ENCODE measurements at regions not wholly inside any gene's neighbourhood (a gene's known extent, or its start where the extent isn't known, plus 50 kb on each side); places are given as distances from the start of the nearest gene placed in this dataset.
"Not testable (repeated sequence)": the region's sequence is repeated elsewhere in the genome, so short reads cannot be mapped to it uniquely, and the experiment has no call there.

DNA sequence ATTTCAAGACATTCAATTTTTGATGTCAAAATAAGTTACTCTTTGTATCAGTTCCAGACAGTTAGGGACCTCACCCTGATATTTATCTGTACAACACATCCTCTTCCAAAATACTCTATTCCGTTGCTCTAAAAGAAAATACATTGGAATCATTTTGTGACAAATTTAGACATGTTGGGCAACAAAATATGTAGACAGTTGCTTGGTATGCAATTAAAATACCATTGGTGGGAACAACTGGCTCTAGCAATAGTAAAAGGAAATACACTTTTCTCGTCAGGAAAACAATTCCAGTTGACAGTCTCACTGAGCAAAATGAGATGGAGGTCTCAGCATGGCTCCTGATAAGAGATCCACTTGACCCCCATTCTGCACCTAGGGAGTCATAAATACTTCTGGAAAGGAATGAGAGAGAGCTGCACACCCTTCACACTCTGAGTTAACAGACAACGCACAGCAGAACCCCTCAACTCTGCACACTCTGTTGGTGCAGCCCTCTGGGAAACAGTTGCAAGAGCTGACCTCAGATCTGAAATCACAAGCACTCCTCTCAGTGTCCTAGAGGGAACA lies 171.3 kb upstream of the NT5E start:
- DNase-seq: no peak

DNA sequence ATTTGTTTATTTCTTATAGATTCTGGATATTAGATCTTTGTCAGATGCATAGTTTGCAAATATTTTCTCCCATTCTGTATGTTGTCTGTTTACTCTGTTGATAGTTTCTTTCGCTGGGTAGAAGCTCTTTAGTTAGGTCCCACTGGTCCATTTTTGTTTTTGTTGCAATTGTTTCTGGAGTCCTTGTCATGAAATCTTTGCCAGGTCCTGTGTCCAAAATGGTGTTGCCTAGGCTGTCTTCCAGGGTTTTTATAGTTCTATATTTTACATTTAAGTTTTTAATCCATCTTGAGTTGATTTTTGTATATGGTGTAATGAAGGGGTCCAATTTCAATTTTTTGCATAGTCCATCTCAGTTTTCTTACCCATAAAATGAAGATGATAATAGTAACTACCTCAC lies 173.9 kb upstream of the NT5E start:
- DNase-seq: not testable (repeated sequence)

DNA sequence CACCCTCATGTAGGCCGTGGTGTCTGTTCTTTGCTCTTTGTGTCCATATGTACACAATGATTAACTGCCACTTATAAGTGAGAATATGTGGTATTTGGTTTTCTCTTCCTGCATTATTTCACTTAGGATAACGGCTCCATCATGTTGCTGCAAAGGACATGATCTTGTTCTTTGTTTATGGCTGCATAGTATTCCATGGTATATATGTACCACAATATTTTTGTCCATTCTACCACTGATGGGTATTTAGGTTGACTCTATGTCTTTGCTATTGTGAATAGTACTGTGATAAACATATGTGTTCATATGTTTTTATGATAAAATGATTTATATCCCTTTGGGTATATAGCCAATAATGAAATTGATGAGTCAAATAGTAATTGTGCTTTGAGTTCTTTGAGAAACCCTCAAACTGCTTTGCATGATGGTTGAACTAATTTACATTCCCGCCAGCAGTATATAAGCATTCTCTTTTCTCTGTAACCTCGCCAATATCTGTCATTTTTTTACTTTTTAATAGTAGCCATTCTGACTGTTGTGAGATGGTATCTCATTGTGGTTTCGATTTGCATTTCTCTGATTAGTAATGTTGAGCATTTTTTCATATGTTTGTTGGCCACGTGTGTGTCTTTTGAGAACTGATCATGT lies 174.4 kb upstream of the NT5E start:
- DNase-seq: no peak

DNA sequence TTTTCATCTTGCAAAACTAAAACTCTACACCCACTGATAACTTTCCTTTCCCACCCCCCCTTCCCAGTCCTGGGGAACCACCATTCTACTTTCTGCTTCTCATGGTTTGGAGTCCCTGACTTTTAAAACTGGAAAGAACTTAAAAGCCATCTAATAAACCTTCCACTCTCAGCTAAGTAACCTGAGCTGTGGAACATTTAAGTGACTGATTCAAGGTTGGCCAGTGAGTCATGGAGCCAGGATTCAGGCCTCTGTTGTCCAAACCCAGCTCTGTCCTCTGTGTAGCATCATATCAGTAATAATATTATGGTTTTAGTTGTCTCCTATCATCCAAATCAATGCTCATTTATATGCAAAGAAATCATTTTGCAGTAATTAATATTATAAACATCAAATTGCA lies 176.0 kb upstream of the NT5E start:
- no peak for DNase-seq

DNA sequence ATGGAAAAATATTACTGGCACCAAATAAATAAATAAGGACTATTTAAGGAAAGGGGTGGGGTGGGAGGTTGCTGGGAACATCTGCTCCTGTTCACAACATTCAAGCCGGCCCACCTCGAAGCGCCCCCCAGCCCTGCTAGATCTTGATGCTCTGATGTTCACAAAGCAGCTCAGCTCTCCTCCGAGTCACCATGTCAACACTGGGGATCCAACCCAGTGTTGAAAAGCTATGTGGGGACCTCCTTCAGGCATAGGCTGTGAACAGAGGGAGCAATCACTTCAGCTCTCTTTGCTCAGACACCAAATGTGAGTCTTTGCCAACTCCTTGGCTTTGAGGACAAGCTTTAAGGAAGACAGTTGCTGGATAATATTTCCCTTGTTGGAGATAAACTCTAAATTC lies 176.8 kb upstream of the NT5E start:
- no peak for DNase-seq

DNA sequence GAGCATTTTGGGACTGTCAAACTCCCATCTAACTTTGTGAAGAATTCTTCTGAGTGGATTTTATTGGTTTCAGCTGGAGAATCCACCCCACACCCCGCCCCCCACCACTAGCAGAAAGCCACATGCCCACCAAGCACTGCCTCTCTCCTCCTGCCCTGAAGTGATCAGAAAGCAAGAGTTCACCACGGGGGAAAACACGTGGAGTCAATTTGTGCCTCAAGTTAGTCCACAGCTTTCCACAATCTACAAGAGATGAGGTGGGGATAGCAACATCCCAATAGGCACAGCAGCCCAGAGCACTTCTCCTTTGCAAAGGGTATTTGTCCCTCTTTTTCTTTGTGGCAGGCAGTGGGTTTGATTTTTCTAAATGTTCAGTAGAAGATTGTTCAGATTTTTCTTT lies 177.3 kb upstream of the NT5E start:
- no peak for DNase-seq

DNA sequence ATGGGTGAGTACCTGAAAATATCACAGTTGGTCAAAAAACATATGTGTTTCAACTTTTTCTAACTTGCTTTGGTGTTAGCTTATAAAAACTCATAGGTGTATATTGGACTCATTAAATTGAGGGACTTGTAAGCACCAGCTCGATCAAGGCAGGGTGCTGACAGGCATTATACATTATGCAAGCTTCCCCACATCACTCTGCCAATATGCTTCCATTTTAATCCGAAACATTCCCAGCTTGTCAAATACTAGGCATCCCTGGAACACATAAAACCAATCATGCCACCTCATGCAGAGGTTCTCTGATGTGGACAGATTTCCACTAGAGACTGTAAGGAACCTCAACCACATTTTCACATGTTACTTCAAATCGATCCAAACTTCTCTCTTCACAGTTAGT lies 187.3 kb upstream of the NT5E start:
- no peak for DNase-seq

DNA sequence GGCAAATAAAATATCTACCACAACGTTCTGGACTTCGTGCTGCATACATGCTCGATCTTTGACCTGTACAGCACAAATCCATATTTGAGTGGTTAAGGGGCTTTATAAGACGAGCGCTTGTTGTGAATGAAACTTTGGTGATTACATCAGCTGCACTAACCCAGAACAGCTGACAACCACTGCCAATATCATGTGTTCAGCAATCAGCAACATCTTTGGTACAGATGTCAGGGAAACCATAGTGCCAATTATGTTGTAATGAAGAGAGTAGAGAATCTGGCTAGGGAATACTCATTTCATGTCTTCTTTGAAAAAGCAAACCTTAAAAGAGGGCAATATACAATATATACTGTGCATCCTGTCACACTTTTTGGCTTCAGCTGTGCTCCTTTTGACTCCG lies 188.6 kb upstream of the NT5E start:
- no peak for DNase-seq

DNA sequence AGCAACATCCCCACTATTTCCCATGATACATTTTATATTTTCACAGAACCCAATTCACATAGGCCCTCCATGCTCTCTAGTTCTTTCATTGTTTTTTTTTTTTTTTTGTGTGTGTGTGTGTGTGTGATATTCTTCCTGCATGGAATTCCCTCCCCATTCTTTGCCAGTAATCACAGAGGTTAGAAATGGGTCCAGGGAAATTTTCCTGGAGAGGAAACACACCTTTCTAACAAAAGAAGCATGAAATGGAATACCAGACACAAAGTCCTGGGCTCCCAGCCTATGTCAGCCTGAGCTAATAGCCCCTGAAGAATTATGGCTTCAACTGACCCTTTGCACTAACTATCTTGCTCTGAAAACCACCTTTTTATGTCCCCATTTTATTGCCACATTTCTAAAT lies 194.2 kb upstream of the NT5E start:
- DNase-seq: no peak

DNA sequence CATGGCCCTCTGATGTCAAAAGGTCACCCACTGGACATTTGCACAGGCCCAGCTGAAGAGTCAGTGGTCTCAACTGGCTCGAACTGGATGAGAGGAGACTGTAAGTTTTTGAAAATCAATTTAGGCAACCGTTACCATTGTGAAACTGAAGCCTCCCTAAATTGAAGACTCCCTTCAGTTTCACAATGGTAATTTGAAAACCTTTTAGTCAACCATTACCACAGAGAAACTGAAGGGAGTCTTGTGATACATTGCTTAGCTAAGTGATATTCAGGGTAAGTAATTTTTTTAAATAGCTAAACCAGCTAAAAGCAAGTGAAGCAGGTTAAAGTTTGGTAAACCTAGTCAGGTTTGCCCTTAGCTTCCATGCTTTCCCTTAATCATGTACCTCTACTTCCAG lies 197.3 kb upstream of the NT5E start:
- no peak for DNase-seq

DNA sequence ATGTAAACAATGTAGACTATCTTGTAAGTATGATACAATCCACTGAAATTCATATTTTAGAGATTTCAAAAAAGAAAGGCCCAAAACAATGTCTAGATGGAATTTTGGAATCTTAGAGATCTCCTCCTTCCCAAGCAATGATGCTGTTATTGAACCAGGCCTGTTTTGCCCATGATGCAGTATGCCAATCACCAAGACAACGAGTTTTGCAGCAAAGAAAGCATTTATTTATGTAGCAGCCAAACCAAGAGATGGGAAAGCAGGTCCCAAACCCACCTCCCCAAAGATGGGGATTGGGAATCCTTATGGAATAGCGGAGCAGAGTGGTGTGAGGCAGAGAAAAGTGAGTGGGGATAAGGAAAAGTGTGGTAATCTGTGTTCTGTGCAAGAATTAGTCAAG lies 197.8 kb upstream of the NT5E start:
- DNase-seq: no peak

DNA sequence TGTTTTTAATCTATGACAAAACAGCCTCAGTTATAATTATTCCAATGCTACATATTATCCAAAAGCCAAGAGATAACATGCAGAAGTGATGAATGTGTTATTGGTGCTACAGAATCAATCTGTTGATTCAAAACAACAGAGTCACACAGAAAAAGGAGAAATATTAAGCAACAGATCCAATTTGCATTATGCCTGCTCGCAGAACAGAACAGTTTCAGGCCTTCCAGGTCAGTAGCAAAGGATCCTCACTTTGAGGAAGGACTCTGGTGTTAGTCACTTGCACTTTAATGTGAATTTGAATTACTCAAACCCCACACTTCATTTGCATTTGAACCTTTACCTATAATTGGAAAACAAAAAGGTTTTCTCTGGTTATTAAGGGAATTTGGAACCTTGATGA lies 198.6 kb upstream of the NT5E start:
- no peak for DNase-seq

DNA sequence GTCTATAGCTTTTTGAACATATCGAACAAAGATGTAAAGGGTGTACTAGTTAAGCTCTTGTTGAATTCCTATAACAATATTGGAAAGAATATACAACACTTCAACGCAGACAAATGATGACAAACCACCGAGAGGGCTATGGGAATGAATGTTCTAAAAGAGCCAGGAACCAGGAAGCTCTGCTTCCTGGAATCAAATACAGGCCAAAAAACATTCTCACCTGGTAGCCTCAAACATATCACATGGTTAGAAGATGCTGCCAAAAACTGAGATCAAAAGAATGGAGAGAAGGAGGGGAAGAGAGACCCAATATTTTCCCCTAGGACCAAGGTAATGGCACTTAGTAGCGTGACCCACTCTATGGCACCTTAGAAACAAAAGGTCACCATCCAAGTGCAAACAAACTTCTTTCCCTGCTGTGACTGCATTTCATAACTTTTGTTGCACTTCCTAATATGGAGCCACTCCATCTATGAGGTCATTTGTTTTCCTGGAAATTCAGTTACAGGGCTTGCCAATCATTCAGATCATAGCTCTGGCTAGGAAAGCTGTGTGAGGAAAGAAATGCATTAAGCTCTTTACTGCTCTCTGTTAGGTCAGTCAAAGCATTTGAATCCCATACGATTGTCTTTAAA lies 199.2 kb upstream of the NT5E start:
- no peak for DNase-seq

DNA sequence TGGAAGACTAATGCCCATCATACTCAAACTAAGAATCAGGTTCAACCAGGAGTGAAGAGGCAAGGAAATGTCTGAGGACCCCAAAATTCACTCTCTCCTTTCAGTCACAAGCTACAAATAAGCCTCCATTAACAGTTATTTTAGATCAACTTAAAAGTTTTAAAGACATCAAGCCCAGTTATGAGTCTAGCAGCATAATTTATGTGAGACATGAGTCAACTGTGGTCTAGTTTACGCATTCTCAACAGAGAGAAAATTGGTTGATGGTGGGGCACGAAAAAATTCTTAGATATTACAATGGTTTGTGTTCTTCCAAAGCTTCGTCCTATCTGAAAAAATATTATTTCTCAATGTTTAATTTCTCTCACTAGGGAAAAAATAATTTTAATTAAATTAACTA lies 204.9 kb upstream of the NT5E start:
- no peak for DNase-seq

DNA sequence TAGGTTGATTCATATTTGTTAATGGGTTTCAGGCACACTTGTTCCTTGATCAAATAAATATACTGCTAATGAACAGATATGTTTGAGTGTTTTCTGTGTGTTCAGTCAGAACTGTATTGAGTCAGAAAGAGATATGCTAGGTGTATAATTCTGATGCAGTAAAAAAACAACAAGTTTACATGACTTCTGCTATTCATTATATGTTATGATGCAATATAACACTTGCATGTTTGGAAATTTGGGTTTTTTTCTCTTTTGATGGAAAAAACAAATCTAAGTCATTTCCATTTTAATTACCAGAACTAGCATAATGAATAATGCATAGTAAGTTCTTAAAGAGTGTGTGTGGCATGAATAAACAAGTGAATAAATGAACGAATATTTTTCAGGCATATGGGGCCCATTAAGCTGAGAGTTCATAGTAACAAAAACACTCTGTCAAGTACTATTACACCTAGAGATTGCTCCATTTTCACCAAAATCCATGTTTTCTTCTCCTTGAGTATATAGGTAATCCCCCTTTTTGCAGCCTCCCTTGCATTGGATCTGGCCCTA lies 208.3 kb upstream of the NT5E start:
- no peak for DNase-seq

DNA sequence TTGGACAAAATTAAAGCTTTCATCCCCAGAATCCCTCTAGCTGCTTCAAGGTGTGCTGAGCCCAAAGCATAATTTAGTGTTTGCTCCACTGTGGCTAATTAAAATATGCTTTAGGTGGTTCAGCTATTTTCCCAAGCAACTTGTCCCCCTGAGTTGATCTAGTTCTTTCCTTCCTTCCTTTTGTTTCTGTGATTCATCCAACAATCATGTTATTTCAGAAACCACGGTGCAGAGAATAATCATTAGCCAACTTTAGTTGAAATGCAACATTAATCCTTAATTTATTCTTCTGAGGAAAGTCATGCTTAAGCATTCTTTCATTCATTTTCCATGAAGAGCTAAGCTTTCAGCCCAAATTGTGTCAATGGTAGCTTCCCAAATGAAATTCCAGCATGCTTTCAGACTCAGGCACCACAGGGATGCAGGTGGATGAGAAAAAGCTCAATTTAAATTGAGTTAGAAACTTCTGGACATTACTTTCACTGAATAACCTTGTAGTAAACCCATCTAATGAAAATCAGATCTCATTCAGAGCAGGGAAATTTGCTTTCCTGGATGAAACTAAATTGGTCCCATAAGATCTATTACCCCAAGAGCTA lies 209.0 kb upstream of the NT5E start:
- no peak for DNase-seq

DNA sequence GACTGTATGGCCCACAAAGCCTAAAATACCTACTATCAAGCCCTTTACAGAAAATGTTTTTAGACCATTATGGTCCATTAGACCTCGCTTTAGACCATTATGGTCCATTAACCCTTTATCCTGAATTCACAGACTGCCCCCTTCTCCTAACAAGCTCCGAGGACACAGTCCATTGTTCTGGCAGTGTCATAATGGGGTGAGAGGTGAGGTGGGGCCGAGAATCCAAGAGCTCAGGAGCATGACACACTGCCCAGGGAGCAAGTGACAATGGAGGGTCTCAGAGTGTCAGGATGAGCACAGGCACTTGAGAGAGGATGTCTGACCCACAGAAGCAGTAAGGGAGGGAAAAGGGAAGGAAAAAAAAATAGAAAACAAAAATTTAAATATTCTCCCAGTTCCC lies 212.4 kb upstream of the NT5E start:
- no peak for DNase-seq

DNA sequence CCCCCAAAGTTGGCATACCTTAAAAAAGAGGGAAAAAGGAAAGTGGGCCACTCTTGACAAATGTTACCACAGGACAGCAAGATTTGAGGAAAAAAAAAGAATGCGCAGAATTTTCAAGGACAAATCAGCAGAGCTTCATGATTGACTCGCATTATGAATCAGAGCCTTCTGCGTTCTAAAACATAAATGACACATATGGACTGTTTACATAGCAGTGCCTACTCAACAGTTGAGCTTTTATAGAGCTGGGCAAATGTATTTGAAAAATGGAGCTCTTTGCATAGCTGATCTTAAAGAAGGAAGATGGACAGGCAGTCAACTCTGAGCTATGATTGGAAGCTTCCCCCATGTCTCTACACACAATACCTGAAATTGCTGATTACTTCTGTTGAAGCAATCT lies 213.2 kb upstream of the NT5E start:
- DNase-seq: no peak

DNA sequence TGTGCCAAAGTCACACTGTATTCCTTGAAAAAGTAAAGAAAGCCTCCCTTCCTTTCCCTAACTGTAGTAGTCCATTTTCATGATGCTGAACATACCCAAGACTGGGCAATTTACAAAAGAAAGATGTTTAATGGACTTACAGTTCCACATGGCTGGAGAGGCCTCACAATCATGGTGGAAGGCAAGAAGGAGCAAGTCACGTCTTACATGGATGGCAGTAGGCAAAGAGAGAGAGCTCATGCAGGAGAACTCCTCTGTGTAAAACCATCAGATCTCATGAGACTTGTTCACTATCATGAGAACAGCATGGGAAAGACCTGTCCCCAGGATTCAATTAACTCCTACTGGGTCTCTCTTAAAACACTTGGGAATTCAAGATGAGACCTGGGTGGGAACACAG lies 222.5 kb upstream of the NT5E start:
- not testable (repeated sequence) for DNase-seq

DNA sequence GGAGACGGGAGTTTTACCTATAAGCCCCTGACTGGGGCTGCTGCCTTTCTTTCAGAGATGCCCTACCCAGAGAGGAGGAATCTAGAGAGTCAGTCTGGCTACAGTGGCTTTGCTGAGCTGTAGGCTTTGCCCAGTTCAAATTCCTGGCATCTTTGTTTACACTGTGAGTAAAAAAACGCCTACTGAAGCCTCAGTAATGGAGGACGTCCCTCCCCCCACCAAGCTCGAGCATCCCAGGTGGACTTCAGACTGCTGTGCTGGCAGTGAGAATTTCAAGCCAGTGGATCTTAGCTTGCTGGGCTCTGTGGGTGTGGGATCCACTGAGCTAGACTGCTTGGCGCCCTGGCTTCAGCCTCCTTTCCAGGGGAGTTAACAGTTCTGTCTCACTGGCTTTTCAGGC lies 237.1 kb upstream of the NT5E start:
- DNase-seq: not testable (repeated sequence)

DNA sequence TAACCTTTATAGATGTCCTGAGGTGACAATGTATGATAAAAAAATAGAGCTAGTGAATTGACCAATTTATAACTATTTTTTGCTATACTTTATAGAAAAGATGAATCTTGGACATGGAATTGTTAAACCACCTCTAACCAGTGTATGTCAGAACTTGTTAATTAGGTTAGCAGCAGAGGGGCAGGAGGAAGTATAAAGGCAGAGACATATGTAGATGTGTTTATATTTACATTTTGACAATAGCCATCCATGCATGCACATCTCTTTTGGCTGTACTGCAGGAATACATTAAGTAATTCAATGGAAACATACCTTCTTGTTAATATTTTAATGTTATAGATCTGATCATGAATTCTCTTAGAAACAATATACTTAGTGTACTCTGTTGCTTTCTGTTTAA lies 254.6 kb upstream of the NT5E start:
- no peak for DNase-seq

DNA sequence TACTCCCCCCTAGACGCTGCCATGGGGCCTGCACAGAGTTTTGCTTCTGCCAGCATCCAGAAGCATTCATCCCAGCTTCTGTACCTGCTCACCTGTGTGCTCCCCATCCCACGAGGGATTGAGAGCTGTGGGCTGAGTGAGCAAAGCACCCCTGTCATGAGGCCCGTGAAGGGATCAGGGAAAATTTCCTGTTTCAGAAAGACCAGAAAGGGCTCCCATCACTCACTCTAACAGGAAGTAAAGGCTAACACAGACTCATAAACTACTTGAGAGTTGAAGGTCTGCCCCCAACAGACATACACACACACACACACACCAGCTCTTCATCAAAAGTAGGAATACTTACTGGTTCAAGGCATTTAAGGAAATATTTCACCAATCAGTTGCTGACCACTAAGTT lies 256.5 kb upstream of the NT5E start:
- DNase-seq: no peak

DNA sequence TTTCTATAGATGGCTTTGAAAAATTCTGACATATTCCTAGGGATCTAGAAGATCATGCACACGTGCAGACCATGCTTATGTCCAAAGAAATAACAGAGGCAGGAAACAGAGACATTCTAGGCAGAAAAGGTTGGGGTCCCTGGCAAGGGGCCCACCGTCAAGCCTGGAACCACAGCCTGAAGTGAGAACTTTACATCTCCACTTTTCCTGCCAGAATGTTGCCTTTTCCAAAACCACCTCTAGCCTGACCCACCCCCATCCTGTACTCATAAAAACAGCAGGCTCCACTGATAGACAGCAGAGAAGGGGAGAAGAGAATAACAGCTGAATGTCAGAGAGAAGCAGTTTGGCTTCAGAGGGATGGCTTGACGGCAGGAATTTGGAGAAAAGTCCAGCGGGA lies 257.3 kb upstream of the NT5E start:
- no peak for DNase-seq

DNA sequence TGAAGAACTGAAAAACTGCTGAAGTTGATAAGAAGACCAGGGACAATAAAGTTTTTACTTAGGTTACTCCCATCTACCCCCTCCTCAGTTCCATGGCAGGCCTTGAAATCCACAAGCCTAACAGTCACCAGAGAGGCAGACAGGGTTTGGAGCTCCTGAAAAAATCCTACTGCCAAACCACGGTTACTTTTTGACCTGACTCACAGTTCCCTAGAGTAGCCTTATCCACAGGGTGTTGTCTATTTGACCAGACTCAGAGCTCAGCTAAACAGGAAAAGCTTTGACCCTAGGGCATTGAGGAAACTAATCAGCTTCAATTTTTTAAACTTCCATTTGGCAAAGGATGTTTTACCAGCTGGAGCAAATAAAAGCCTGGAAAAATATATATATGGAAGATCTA lies 257.7 kb upstream of the NT5E start:
- DNase-seq: no peak
